ENCODE measurements at regions not wholly inside any gene's neighbourhood (a gene's known extent, or its start where the extent isn't known, plus 50 kb on each side); places are given as distances from the start of the nearest gene placed in this dataset.

DNA sequence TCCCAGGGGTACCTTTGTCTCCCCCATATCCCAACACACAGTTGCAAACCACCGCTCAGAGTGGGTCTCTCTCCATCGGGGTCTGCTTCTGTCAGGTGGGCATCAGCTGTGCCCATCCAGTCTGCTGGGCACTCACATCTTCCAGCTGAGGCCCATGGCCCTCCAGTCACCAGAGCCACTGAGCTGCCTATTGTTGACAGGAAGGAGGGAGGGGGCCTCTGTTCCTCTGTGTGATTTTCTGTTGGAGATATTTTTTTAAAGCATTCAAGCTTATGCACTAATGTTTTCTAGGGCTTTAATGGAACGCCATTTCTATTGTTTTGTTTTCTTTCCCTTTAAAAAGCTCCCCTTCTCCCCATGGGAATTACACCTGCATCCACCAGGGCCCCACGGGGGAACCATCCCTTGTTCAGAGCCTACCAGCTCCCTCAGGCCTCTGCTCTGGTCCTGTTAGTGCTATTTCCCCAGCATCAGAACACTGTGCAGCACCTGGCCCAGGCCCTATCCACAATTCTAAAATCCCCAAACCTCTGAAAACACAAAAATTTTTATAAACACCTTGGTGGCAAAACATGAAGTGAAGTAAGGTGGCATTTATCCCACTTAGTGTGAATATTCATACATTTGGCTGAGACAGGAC, 326.2 kb downstream of the CD83 start:
- no peak for DNase-seq

- DNase-seq: peak; percentile 30
Measured at GRCh38 chr6:14444295-14444972, 326.9 kb downstream of the CD83 start.

- DNase-seq: no peak
Measured at GRCh38 chr6:14447240-14447639, 329.7 kb downstream of the CD83 start.

- no peak for DNase-seq
Measured at GRCh38 chr6:14448246-14448645, 330.7 kb downstream of the CD83 start.

- peak; percentile 99 for DNase-seq
Measured at GRCh38 chr6:14450133-14450504, 332.5 kb downstream of the CD83 start.

GRCh38 chr6:14450578-14450977, 333.0 kb downstream of the CD83 start:
- DNase-seq: no peak

DNA sequence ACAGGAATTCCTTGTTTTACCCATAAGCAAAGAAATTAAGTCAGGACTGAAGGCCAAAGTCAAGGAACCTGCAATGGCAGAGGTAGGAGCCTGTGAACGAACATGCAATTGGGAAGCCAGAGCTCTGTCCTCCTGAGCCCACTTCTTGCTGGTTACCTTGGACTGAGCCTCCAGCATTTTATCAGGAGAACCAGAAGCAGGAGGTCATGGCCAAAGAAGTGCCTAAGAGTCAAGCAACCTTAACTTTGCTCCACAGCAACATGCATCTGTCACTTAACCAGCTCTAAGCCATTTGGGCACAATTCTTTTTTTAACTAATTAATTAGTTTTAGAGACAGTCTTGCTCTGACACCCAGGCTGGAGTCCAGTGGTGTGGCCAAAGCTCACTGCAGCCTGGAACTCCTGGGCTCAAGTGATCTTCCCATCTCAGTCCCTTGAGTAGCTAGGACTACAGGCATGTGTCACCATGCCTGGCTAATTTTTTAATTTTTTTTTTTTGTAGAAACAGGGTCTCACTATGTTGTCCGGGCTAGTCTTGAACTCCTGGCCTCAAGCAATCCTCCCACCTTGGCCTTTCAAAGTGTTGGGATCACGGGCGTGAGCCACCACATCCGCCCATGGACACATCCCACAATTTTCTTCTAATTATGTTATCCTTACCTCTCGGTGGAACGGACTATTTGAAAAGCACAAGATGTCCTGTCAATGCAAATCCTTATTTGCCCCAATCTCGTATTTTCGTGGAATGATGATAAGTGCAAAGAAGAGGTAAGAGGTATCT, 334.2 kb downstream of the CD83 start:
- DNase-seq: no peak

GRCh38 chr6:14452567-14453527, 335.3 kb downstream of the CD83 start:
- DNase-seq: no peak

DNA sequence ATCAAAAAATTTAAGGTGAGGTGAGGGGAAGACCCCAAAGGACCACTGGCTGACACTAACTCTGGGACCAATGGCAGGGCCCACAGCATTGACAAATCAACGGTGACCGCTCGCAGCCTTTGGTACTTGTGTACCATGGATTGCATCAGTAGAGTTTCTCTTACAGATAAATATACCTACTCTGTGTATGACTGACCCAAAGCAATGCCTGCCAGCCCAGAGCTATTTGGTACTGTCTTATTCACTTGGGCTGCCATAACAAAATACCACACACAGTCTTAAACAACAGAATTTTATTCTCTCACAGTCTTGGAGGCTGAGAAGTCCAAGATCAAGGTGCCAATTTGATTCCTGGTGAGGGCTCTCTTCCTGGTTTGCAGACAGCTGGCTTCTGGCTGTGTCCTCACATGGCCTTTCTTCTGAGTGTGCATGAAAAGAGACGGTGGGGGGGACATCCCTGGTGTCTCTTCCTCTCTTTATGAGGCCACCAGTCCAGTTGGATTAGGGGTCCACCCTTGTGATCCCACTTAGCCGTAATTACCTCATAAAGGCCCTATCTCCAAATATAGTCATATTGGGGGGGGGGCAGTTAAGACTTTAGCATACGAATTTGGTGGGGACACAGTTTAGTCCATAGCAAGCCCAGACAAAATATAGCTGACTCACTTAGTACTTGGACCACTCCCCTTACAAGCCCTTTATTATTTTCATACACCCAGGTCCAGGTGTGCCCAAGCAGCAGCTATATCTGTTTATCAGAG, 336.3 kb downstream of the CD83 start:
- peak; percentile 100 for DNase-seq

GRCh38 chr6:14454473-14454775, 336.9 kb downstream of the CD83 start:
- peak; percentile 100 for DNase-seq

- DNase-seq: no peak
Measured at GRCh38 chr6:14455427-14455826, 337.9 kb downstream of the CD83 start.

- DNase-seq: no peak
Measured at GRCh38 chr6:14455876-14456648, 338.5 kb downstream of the CD83 start.

- no peak for DNase-seq
Measured at GRCh38 chr6:14456941-14457340, 339.4 kb downstream of the CD83 start.

GRCh38 chr6:14458669-14459266, 341.2 kb downstream of the CD83 start:
- no peak for DNase-seq

DNA sequence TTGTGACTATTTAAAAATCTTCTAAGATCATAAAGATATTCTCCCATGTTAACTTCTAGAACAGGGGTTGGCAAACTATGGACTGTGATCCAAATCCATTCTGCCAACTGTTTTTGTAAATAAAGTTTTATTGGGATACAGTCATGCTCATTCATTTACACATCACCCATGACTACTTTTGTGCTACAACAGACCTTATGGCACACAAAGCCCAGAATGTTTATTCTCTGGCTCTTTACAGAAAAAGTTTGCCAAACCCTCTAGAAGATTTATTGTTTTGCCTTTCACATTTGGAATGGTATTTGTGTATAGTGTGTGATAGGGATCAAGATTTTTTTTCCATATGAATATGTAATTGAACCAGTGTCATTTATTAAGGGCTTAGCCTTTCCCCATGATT, 341.7 kb downstream of the CD83 start:
- no peak for DNase-seq

GRCh38 chr6:14460556-14460955, 343.0 kb downstream of the CD83 start:
- no peak for DNase-seq

GRCh38 chr6:14462135-14462534, 344.6 kb downstream of the CD83 start:
- DNase-seq: no peak

DNA sequence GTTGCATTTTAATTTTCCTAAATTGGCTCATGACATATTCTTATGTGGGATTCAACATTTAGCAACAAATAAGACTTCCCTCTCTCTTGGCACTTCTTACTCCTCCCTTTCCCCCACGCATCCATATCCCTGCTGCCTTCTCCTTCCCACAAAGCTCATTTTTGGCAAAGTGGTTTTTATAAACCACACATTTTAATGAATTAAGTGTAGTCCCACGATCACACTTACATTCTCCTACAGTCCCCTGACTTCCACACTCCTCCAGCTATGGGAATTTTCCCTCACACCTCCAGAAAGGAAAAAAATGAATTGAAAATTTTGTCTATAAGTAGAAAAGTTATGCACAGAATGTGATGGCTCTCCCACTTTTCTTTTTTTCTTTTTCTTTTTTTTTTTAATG, 345.0 kb downstream of the CD83 start:
- no peak for DNase-seq

DNA sequence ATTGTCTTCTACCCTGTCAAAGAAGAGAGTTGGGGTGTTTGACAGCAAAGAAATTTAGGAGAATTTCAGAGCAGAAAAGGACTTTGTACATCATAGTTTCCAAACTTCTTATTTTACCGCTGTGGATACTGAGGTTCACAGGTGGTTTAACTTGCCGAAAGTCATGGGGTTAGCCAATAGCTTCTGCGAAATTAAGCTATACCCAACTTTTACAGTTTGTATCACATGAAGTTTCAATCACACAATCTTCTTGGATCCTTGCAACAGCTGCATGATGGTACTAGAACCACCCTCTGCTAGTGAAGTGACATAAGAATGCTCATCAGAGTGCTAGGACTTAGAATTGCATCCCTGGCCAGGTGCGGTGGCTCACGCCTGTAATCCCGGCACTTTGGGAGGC, 345.5 kb downstream of the CD83 start:
- DNase-seq: no peak

DNA sequence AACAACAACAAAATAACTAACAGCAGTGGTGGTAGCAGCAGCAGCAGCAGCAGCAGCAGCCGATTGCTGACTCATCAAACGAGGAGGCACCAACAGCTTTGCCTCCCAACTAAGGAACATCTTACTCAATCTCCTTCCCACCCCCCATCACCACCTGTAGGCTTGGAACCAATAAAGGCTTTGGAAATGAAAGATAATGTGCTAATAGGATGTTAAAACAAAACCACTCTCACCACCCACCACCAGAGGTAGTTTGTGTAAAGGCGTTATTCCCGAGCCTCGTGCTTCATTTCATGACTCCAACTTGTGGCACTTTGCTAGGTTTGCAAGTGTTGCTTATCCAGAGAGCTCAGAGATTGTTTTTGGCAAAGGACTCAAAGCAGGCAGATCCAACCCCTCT, 346.5 kb downstream of the CD83 start:
- no peak for DNase-seq

DNA sequence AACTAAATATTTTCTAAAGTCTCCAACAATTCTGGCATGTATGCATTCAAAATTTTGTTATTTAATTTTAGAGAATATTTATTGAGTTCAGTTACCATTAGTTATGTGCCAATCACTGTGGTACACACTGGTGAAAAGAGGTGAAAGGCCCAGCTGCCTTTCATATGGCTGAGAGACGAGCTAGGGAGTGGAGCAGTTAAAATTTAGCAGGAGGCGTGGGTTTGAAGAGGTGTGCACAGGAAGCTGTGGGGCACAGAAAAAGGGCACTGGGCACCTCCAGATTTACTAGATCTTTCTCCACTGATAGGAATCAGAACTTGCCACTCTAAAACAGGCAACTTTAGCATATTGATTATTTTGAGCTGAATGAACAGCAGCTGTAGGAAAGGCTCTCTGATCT, 347.1 kb downstream of the CD83 start:
- no peak for DNase-seq
